ENCODE measurements at regions not wholly inside any gene's neighbourhood (a gene's known extent, or its start where the extent isn't known, plus 50 kb on each side); places are given as distances from the start of the nearest gene placed in this dataset.

- DNase-seq, result no peak
Measured at GRCh38 chr2:158049129-158049855, 52.4 kb upstream of the UPP2 start.

DNA sequence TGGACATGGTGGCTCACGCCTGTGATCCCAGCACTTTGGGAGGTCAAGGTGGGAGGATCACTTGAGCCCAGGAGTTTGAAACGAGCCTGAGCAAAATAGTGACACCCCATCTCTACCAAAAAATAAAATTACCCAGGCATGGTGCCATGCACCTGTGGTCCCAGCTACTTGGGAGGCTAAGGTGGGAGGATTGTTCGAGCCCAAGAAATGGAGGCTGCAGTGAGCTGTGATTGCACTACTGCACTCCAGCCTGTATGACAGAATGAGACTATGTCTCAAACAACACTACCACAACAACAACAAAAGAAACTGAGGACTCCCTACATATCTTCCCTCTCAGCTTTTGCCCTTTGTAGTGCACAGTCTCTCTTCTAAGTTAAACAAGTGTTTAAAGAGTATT lies 53.3 kb upstream of the UPP2 start:
- no peak for DNase-seq

- DNase-seq, result no peak
Measured at GRCh38 chr2:158047156-158047611, 54.5 kb upstream of the UPP2 start.

DNA sequence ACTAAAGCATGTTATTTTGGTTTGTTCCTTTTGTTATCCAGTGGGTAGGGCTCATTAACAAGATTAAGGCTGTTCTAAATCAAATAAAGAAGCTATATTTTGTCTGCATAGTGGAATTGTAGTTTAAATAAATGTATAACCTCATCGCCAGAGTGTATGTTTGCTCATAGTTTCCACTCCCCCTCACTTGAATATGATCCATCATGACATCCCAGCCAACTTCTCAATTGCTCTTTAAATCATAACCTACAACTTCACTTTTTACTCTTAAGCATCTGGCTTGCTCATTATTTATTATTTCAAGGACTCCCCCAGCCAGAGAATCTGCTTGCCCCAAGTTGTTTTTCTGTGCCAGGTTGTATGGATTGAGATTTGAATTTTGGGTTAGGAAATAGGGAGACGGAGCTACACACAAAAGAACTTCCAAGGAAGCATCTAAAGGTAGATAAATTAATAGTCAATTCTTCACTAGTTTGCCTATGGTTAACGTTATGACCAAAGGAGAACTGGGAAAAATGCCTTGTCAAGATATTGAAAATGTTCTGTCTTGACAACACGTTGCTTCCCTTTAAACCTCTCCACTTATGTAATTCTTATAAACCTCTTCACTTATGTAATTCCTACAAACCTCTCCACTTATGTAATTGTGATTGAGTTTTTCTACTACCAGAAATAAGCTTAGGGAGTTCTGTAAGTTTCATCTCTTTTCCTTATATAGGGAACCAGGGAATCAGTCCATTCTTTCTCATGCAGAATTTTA lies 55.4 kb upstream of the UPP2 start:
- DNase-seq, result no peak

DNA sequence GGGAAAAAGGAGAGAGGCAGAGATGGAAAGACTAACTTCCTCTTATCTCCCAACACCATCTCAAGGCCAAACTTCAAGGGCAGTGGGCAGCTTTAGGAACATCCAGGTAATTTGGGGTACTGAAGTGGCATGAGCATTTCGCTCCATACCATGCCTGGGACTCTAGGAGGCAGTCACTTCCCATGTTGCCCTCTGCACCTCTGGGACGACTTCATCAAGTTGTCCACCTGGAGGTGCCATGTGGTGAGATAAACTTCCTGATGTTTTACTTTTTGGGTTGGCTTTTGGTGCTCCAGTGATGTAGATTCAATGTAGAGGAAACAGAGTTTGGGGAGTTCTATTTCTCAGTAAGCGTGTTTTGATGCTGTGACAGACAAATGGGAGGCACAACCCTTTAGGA lies 56.3 kb upstream of the UPP2 start:
- DNase-seq, result no peak

- DNase-seq, result no peak
Measured at GRCh38 chr2:158043181-158043948, 58.3 kb upstream of the UPP2 start.

DNA sequence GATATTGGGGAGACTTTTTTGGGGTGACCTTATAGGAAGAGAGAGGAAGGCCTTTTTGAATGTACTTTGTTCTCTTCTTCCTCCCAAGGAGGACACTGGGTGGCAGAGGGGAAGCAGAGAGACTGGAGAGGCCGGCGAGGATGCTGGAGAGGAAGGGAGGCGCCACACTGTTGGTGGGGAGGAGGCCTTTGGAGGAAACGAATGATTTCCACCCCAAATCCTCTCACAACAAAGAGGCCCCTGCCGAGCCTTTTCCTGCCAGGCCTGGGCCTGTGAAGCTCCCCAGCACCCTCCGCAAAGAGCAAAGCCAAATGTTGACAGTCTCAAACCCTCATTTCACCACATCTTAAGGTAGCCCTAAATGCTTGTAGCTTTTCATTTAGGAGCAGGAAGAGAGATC lies 59.0 kb upstream of the UPP2 start:
- no peak for DNase-seq

DNA sequence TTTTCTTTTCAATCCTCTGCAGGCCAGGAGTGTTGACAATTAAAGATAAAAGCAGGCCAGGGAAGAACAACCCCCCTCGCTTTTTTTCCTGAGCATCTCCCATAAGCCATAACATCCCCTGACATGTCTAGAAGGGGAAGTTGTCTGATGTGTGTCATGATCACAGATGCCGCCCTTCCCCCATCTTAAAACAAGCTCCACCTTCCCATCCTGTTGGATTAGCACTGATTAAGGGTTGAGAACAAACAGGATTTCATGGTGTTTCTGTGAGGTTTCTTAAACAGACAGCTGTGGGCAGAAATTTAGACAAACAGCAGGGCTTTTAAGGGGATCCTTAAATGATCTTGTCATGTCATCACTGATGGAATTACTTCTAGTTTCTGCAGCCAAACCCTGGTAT lies 59.4 kb upstream of the UPP2 start:
- no peak for DNase-seq

GRCh38 chr2:158041400-158041799 lies 60.3 kb upstream of the UPP2 start:
- no peak for DNase-seq

GRCh38 chr2:158038901-158039300 lies 62.8 kb upstream of the UPP2 start:
- no peak for DNase-seq

DNA sequence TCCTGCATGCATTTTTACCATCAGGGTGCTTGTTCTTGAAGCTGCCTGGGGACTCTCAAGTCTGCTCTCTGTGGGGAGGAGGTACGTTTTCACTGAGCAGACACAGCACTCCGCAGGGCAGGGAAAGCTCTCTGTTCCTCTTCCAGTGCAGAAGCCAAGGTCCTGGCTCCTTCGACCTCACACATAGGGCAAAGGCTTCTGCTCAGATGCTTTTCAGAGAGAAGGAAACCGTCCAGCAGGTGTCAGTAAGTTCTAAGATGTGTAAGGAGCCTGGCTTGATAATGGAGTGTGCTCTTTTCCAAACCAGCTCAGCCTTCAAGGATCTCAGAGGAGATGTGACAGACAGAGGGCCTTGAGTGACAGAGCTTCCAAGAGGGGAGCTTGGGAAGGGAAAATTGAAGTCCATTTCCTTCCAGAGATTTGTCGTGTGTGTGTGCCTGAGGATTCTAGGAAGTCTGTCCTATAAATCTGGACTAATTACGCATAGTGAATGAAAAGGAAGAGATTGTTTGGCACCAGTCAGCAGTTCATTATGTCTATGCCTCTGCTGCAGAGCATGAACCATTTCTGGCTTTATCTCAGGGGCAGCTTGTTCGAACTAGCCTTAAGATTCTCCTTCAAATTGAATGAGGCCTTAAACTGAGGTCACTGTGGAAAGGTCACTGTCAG lies 67.3 kb upstream of the UPP2 start:
- DNase-seq, result peak; percentile 9

DNA sequence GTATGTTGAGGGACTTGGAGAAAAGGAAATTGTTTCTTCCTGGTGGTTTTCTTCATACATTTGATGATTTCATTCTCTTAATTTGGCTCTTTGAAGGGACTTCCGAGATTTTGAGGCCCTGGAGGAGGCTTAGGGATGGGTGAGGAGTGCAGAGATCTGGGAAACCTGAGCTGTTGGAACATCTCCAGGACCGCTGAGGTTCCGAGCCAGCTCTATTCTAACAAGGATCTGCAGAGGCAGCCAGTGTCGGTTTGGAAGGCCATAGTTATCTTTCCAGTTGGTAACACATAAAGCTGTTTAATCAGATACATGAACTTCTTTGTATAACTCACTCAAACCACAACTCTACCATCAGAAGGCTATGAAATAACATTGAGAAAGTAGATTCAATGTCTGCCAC lies 70.3 kb upstream of the UPP2 start:
- DNase-seq, result no peak

GRCh38 chr2:158025255-158025996 lies 76.2 kb upstream of the UPP2 start:
- DNase-seq, result no peak

DNA sequence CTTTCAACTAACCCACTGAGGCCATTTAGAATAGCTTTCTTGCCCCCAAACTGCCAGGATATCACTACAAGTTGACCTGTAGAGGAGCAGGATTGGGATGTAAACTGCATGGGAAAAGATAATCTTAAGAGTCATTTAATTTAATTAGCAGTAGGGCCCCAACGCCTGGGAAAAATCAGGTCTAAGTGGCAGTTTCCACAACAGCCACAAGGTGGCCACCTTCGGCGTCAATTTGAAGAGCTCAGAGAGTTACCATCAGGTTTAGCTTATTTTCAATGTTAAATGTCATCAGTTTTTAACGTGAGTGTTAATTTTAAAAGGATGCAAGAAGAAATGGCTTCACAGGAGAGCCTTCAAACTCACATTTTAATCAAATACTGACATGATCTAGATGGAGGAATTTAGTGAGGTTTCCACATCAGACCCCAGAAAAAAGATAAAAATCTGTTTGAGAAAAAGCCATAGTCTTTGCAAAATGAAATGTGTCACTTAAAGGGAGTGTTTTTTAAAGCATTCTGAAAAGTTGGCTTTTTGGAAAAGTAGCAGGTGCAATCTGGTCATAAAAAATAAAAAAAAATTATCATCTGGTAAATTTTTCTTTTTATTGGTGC lies 77.3 kb upstream of the UPP2 start:
- no peak for DNase-seq

- no peak for DNase-seq
Measured at GRCh38 chr2:158022888-158023287, 78.8 kb upstream of the UPP2 start.

DNA sequence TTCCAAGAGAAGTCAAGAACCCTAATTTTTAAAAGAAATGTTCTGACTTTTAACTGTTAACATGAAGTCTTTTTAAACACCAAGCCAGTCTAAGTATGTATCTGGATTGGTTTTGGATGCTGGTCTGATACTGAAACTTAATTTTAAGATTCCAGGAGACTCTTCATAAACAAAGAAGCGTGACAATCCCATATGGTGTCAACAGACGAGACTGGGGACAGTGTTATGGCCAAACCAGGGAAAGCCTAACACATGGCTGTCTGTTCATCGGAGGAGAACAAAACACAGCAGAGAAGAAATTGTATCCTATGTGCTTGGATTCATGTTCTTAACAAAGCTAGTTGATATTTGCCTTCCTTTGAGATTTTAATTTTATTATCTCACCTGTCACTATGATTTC lies 80.5 kb upstream of the UPP2 start:
- DNase-seq, result no peak

DNA sequence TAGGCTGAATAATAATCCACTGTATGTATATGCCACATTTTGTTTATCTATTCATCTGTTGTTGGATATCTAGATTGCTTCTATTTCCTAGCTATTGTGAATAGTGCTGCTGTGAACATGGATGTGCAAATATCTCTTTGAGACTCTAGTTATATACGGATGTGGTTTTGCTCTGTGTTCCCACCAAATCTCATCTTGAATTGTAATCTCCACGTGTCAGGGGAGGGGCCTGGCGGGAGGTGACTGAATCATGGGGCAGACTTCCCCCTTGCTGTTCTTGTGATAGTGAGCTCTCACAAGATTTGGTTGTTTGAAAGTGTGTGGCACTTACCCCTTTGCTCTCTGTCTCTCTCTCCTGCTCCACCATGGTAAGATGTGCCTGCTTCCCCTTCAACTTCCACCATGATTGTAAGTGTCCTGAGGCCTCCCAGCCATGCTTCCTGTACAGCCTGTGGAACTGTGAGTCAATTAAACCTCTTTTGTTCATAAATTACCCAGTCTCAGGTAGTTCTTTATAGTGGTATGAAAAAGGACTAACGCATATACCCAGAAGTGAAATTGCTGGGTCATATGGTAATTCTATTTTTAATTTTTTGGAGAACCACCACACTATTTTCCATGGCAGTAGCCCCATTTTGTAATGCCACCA lies 86.1 kb upstream of the UPP2 start:
- DNase-seq, result no peak

DNA sequence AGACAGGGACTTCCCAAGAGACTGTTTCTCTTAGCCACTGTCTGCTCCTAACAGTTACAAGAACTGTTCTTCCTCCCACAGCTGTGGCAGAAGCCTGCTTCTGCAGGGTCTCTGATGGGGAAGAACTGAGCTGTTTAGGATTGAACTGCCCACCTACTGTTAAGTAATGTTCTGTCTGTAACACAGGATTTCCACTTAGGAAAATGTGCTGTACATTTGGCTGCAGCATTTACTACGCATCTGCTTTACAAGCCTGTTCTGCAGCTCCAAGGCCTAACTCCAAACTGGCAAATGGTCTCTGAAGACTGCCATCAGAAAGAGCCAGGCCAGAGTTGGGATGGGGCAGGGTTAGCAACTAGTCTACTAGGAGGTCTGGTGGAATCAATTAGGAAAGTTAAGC lies 87.8 kb upstream of the UPP2 start:
- DNase-seq, result no peak

DNA sequence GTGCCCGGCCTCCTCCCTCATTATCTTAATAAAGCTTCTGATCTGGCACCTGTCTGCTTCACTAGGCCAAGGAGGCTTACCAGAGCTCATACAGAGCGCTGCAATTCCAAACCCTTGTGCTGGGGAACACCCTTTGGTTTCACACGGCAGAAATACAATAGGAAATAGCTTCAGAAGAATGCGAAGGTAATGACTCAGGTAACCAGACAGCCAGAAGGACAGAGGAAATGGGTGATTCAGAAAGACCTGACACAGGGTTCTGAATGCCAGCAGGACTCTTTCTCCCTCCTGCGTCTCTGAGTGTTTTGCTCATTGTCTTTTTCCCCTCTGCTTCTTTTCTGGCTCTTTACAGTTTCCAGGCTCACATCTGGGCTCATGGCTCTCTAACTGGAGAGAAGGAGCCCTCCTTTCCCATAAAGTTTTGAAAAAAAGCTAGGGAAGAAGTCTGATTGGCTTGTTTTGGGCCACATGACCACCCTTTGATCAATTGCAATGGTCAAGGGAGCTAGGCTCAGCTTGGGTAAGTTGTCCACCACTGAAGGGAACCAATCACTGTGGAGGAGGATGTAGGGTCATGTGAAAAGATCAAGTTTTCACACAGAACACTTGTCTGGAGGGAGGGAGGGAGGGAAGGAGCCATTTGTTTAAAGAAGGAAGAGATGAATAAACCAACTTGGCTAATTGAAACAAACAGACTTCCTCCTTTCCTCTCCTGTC lies 90.5 kb upstream of the UPP2 start:
- DNase-seq, result no peak

GRCh38 chr2:158009399-158009798 lies 92.3 kb upstream of the UPP2 start:
- no peak for DNase-seq
